Heart left ventricle (tissue), 16 donors: ENCODE measurements at regions not wholly inside any gene's neighbourhood (a gene's known extent, or its start where the extent isn't known, plus 50 kb on each side); places are given as distances from the start of the nearest gene placed in this dataset.

Experiments used
- ATAC-seq, 4 donors: fragments of 200-7000 bp; cut with Tn5 transposase; one replicate each; pipeline ENCODE4 v1.9.1; 2020 to 2022; ENCODE audit warnings: moderate library complexity in 4 of 4, mild to moderate bottlenecking in 3 of 4, moderate number of reproducible peaks in 1 of 4
- DNase-seq, 5 donors: peaks; one replicate each; pipeline ENCODE4 v3.0.0-alpha.2; 2020
- H3K27ac ChIP-seq, 12 donors: fragments of 200-600 bp; sonication (generic) in 4 of 12; one replicate each; pipeline versions ENCODE4 v1.5.0 to v1.8.0; 2016 to 2022; ENCODE audit warnings: mild to moderate bottlenecking in 2 of 12
- H3K27me3 ChIP-seq, 9 donors: fragments of 200-600 bp; sonication (generic) in 2 of 9; one replicate each; pipeline versions ENCODE4 v1.5.1 to v1.8.0; 2016 to 2022; ENCODE audit warnings: mild to moderate bottlenecking in 3 of 9
- H3K36me3 ChIP-seq, 9 donors: fragments of 200-600 bp; sonication (generic) in 2 of 9; one replicate each; pipeline versions ENCODE4 v1.5.0 to v1.8.0; 2018 to 2022; ENCODE audit warnings: mild to moderate bottlenecking in 2 of 9
- H3K4me1 ChIP-seq, 12 donors: fragments of 200-600 bp; sonication (generic) in 4 of 12; one replicate each; pipeline versions ENCODE4 v1.5.0 to v1.8.0; 2016 to 2022; ENCODE audit warnings: mild to moderate bottlenecking in 3 of 12
- H3K4me3 ChIP-seq, 12 donors: fragments of 200-600 bp; sonication (generic) in 4 of 12; one replicate each; pipeline versions ENCODE4 v1.5.0 to v1.8.0; 2017 to 2022; ENCODE audit warnings: mild to moderate bottlenecking in 9 of 12, moderate library complexity in 4 of 12
- H3K9me3 ChIP-seq, 12 donors: fragments of 200-600 bp; sonication (generic) in 4 of 12; one replicate each; pipeline versions ENCODE4 v1.5.0 to v1.8.0; 2016 to 2022; ENCODE audit warnings: mild to moderate bottlenecking in 1 of 12
- CTCF ChIP-seq, 12 donors: fragments of 200-600 bp; sonication (generic) in 4 of 12; IDR thresholded peaks; one replicate each; pipeline versions ENCODE4 v1.5.0 to v1.8.0; 2018 to 2022; ENCODE audit warnings: antibody characterized with exemption in 12 of 12, mild to moderate bottlenecking in 5 of 12
- POLR2A ChIP-seq, 2 donors: fragments of 450-650 bp; IDR thresholded peaks; one replicate each; pipeline ENCODE4 v1.6.1; 2017; ENCODE audit warnings: antibody characterized with exemption in 2 of 2, mild to moderate bottlenecking in 2 of 2, moderate library complexity in 2 of 2
- WGBS, 4 donors: extraction: QIAGEN DNeasy Blood & Tissue Kit in 2 of 4; methylation state at CpG; one replicate each; pipeline versions ENCODE4 v1.1.5 to v1.1.7; 2013 to 2018; 5-methylcytosine and 5-hydroxymethylcytosine counted together
- intact Hi-C, 10 donors: fragments of 100-400 bp; cut with DNase I; formaldehyde crosslinking; loops; one replicate each; pipeline versions ENCODE4 v1.11.1 to v1.14.2; 2022
- donor health status: ischemic (EF 13 %, LVEDD 7.1; RV severe dilation, severe dysfunction).
- donor health status: healthy with polysubstance abuse.
- donor health status: DM: no; HTN: yes; CAD: no.
- donor health status: DM: no; HTN: no; CAD: no.
- donor health status: ischemic (EF 25% LVEDD 6.9; RV normal size, moderate dysfunction).
- donor health status: ischemic (EF 25% LVEDD 5.7; RV mildly dilated, moderate dysfunction).
- donor health status: healthy.
- donor health status: DM: yes; HTN: yes; CAD: no.
- donor health status: ischemic (EF 35%, LVEDD 5.7; RV mildly dilated, moderate dysfunction).
- donor health status: nonischemic (EF 11% LVEDD 7.7; RV severe dilation, severe dysfunction).
- donor health status: DM: yes; HTN: yes; CAD: no.
- donor health status: PGD.
- donor health status: ischemic (EF 29% LVEDD 5.4; RV normal size, mild dysfunction).
- donor health status: nonischemic (EF 23%, LVEDD 6.1; RV moderate dilation, normal function).

GRCh38 chr14:76675046-76675445, 86.2 kb upstream of the VASH1 start:
- 76 to 82% (median 81%) methylated on average over 11 of the region's 11 CpGs for WGBS, 4 donors
- no peak overlapping the region for H3K27ac ChIP-seq
- H3K9me3 ChIP-seq, result no peaks in the 10 kb centered on the region
- no peaks in the 10 kb centered on the region for H3K4me1 ChIP-seq
- H3K36me3 ChIP-seq, result no peaks in the 10 kb centered on the region
- ATAC-seq, result no peak
- intact Hi-C loops, result no loop called here
- H3K4me3 ChIP-seq, result no peak overlapping the region
- TF ChIP-seq CTCF (IDR thresholded peaks at IDR 0.05) (no peak), POLR2A (IDR thresholded peaks at IDR 0.05) (no peak)
- no peak for DNase-seq
- no peaks in the 10 kb centered on the region for H3K27me3 ChIP-seq

DNA sequence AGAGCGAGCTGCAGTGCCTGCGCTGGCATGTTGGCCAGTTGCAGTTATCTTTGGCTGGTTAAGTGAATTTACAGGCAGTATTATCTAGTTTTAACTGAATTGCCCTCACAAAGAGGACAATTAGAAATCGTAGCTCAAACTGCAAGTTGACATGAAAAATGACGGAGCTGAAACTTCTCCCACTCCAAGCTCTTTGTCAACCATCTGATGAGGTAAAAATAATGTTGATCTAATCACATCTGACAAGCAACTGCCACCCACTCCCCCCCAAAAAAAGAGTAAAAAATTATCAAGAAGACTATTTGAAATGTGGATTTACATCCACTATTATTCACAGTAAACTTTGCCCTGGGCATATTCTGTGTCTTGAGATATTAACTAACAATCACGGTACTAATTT, 84.7 kb upstream of the VASH1 start:
- TF ChIP-seq CTCF (IDR thresholded peaks at IDR 0.05) (no peak), POLR2A (IDR thresholded peaks at IDR 0.05) (no peak)
- no peak overlapping the region for H3K4me3 ChIP-seq
- ATAC-seq (no peak), DNase-seq (no peak)
- H3K9me3 ChIP-seq, result peaks cover 0 to 14% (median 5%) of the 10 kb centered on the region in 12 donors
- no peaks in the 10 kb centered on the region for H3K27me3 ChIP-seq
- no peaks in the 10 kb centered on the region for H3K4me1 ChIP-seq
- H3K27ac ChIP-seq, result no peak overlapping the region
- H3K36me3 ChIP-seq, result no peaks in the 10 kb centered on the region
- WGBS, 4 donors, result 91 to 96% (median 94%) methylated on average over 5 of the region's 5 CpGs
- intact Hi-C loops, result no loop called here

DNA sequence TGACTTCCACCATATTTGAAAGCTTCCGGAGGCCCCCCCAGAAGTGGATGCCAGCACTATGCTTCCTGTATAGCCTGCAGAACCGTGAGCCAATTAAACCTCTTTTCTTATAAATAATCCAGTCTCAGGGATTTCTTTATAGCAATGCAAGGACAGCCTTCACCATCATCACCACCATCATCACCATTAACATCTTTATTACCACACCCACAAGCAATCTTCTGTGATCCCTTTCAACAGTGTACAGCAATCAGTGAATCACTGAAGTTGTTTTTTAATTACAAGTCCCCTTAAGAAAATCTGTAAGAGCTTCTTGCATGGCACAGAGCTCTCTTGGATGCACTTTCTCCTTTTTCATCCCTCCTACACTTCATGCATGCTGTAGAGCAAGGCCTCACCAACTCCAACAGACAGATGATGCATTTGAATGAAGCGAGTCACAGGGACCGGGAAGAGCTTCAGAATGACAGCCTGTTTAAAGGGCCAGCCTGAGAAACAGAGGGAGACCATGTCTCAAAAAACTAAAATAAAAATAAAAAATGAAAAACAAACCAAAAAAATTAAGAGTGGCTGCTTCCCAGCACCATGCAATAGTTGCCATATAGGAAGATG, 83.6 kb upstream of the VASH1 start:
- intact Hi-C loops, result no loop called here

DNA sequence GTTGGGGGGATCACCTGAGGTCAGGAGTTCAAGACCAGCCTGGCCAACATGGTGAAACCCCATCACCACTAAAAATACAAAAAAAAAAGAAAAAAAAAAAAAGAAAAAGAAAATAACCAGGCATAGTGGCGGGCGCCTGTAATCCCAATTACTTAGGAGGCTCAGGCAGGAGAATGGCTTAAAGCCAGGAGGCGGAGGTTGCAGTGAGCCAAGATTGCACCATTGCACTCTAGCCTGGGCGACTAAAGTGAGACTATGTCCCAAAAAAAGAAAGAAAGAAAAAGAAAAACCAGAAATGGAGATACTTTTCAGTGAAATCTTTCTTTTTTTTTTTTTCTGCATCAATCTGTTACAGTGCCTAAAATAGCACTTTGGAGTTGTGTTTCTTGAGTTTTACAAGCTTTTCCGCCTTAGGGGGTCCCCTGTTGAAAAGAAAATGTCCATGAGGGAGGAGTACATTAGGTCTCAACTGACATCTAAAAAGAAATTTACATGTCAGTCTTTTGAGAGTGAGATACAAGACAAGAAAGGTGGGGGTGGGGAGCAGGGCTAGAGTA, 82.9 kb upstream of the VASH1 start:
- intact Hi-C loops, result no loop called here
- H3K27ac ChIP-seq, result no peak overlapping the region
- H3K36me3 ChIP-seq, result no peaks in the 10 kb centered on the region
- 90 to 98% (median 93%) methylated on average over 5 of the region's 5 CpGs for WGBS, 4 donors
- H3K27me3 ChIP-seq, result no peaks in the 10 kb centered on the region
- TF ChIP-seq CTCF (IDR thresholded peaks at IDR 0.05) (no peak), POLR2A (IDR thresholded peaks at IDR 0.05) (no peak)
- ATAC-seq (no peak), DNase-seq (no peak)
- peaks cover 0 to 32% (median 18%) of the 10 kb centered on the region in 12 donors for H3K9me3 ChIP-seq
- H3K4me1 ChIP-seq, result no peaks in the 10 kb centered on the region
- no peak overlapping the region for H3K4me3 ChIP-seq

More for the DNA sequence above, 83.6 kb upstream of the VASH1 start:
- DNase-seq (no peak), ATAC-seq (no peak)
- peaks cover 0 to 25% (median 12%) of the 10 kb centered on the region in 12 donors for H3K9me3 ChIP-seq
- H3K4me1 ChIP-seq, result no peaks in the 10 kb centered on the region
- H3K36me3 ChIP-seq, result no peaks in the 10 kb centered on the region
- 79 to 89% (median 86%) methylated on average over 4 of the region's 4 CpGs for WGBS, 4 donors
- H3K4me3 ChIP-seq, result no peak overlapping the region
- H3K27me3 ChIP-seq, result no peaks in the 10 kb centered on the region
- TF ChIP-seq POLR2A (IDR thresholded peaks at IDR 0.05) (no peak), CTCF (IDR thresholded peaks at IDR 0.05) (no peak)
- no peak overlapping the region for H3K27ac ChIP-seq
